ENCODE measurements at regions not wholly inside any gene's neighbourhood (a gene's known extent, or its start where the extent isn't known, plus 50 kb on each side); places are given as distances from the start of the nearest gene placed in this dataset.

DNA sequence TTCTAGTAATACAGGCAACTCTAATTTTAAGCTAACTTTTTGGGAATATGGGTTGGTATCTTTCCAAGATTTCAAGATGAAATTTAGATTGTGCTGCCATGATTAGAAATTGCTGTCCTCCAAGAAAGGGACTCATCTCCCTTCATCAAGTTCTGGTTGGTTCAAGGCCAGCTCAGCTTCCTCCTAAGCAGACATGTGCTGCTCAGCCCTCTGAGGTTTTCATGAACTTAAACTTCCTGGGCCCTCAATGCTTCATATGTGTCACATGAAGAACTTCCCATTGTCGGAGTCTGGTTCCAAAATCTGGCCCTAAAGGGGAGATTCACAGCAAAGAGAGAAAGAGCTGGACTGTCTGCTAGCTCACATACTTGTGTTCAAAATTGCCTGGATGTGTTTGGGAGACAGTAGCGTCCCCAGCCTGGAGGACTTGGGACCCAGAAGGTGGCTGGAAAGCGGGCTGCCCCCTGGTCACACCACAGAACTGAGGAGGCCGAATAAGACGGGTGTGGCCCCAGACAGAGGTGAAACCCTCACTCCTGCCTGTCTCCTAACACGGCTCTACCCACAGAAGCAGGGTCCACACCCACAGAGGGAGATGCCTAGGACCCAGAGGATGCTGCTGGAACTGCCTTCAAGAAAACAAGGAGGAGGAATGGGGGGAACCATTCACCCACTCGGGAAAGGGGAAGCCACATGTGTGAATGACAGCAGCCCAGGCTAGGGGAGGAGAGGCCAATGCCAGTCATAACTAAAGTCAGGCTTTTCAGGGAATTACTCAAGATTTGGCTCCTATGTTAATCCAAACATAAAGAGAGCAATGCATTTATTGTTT, 54.3 kb upstream of the GPR31 start:
- Mint-ChIP-seq H3K27me3 (ENCODE audit: low read depth) (peaks cover 4% of the 10 kb centered on the region; the same call in 1 of the 2 replicates), H3K27ac (no peak overlapping the region), H3K36me3 (no peaks in the 10 kb centered on the region), H3K4me1 (peaks cover 16% of the 10 kb centered on the region), H3K4me3 (no peak overlapping the region), H3K9me3 (no peaks in the 10 kb centered on the region)
- no peak for ATAC-seq
- POLR2A ChIA-PET: interaction anchor here (0.5 kb wide), 1 partner anchor 337 kb away, joined by 3 read pairs; no protein-coding TSS in a partner anchor
- DNase-seq (ENCODE audit: low spot score): no peak
- TF ChIP-seq, protein P1, sequence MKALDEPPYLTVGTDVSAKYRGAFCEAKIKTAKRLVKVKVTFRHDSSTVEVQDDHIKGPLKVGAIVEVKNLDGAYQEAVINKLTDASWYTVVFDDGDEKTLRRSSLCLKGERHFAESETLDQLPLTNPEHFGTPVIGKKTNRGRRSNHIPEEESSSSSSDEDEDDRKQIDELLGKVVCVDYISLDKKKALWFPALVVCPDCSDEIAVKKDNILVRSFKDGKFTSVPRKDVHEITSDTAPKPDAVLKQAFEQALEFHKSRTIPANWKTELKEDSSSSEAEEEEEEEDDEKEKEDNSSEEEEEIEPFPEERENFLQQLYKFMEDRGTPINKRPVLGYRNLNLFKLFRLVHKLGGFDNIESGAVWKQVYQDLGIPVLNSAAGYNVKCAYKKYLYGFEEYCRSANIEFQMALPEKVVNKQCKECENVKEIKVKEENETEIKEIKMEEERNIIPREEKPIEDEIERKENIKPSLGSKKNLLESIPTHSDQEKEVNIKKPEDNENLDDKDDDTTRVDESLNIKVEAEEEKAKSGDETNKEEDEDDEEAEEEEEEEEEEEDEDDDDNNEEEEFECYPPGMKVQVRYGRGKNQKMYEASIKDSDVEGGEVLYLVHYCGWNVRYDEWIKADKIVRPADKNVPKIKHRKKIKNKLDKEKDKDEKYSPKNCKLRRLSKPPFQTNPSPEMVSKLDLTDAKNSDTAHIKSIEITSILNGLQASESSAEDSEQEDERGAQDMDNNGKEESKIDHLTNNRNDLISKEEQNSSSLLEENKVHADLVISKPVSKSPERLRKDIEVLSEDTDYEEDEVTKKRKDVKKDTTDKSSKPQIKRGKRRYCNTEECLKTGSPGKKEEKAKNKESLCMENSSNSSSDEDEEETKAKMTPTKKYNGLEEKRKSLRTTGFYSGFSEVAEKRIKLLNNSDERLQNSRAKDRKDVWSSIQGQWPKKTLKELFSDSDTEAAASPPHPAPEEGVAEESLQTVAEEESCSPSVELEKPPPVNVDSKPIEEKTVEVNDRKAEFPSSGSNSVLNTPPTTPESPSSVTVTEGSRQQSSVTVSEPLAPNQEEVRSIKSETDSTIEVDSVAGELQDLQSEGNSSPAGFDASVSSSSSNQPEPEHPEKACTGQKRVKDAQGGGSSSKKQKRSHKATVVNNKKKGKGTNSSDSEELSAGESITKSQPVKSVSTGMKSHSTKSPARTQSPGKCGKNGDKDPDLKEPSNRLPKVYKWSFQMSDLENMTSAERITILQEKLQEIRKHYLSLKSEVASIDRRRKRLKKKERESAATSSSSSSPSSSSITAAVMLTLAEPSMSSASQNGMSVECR (CRISPR knock-in tag; IDR thresholded peaks at IDR 0.05; ENCODE audit: borderline replicate concordance): no peak
- TF ChIP-seq, protein P2, sequence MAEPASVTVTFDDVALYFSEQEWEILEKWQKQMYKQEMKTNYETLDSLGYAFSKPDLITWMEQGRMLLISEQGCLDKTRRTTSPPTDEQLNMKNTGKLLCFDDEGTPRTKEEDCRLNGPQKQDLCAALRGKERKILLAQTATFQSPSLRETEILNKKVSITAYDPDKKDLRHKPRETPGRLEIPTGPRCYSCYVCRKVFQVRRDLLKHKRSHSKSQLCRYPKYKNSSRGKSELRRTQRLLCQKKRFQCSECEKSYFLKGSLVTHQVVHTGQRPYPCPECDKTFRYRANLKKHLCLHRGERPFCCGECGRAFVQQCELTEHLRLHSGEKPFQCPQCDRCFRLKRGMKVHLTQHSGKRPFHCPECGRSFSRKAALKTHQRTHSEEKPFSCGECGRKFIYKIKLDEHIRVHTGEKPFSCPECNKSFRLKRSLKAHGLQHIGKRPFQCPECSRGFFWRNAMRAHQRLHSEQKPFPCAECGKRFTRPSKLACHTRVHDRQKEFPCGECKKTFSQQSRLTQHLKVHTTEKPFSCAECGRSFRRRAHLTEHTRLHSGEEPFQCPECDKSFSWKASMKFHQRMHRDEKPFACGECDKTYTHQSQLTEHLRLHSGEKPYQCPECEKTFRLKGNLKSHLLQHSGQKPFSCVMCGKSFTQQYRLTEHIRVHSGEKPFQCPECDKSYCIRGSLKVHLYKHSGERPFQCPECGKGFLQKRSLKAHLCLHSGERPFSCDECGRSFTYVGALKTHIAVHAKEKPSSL (CRISPR knock-in tag; conservative IDR thresholded peaks at IDR 0.05): no peak
- TF ChIP-seq FOXJ3 (CRISPR knock-in tag; IDR thresholded peaks at IDR 0.05; ENCODE audit: borderline replicate concordance) (no peak), EMX1 (CRISPR knock-in tag; IDR thresholded peaks at IDR 0.05) (no peak), NFATC4 (CRISPR knock-in tag; IDR thresholded peaks at IDR 0.05) (no peak), ZNF671 (CRISPR knock-in tag; IDR thresholded peaks at IDR 0.05) (no peak), FOXP1 (CRISPR knock-in tag; IDR thresholded peaks at IDR 0.05; ENCODE audit: borderline replicate concordance) (no peak), TCF7 (CRISPR knock-in tag; IDR thresholded peaks at IDR 0.05; ENCODE audit: low read depth) (no peak)
- TF ChIP-seq, protein P3, sequence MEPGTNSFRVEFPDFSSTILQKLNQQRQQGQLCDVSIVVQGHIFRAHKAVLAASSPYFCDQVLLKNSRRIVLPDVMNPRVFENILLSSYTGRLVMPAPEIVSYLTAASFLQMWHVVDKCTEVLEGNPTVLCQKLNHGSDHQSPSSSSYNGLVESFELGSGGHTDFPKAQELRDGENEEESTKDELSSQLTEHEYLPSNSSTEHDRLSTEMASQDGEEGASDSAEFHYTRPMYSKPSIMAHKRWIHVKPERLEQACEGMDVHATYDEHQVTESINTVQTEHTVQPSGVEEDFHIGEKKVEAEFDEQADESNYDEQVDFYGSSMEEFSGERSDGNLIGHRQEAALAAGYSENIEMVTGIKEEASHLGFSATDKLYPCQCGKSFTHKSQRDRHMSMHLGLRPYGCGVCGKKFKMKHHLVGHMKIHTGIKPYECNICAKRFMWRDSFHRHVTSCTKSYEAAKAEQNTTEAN (CRISPR knock-in tag; IDR thresholded peaks at IDR 0.05): no peak
- TF ChIP-seq, protein P4, sequence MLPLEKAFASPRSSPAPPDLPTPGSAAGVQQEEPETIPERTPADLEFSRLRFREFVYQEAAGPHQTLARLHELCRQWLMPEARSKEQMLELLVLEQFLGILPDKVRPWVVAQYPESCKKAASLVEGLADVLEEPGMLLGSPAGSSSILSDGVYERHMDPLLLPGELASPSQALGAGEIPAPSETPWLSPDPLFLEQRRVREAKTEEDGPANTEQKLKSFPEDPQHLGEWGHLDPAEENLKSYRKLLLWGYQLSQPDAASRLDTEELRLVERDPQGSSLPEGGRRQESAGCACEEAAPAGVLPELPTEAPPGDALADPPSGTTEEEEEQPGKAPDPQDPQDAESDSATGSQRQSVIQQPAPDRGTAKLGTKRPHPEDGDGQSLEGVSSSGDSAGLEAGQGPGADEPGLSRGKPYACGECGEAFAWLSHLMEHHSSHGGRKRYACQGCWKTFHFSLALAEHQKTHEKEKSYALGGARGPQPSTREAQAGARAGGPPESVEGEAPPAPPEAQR (CRISPR knock-in tag; IDR thresholded peaks at IDR 0.05): no peak
- TF ChIP-seq, protein P5, sequence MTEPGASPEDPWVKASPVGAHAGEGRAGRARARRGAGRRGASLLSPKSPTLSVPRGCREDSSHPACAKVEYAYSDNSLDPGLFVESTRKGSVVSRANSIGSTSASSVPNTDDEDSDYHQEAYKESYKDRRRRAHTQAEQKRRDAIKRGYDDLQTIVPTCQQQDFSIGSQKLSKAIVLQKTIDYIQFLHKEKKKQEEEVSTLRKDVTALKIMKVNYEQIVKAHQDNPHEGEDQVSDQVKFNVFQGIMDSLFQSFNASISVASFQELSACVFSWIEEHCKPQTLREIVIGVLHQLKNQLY (CRISPR knock-in tag; IDR thresholded peaks at IDR 0.05): no peak
- CTCF ChIA-PET: interaction anchor here (0.6 kb wide), 2 partner anchors 49 to 131 kb away, joined by 3 read pairs; no protein-coding TSS in a partner anchor

DNA sequence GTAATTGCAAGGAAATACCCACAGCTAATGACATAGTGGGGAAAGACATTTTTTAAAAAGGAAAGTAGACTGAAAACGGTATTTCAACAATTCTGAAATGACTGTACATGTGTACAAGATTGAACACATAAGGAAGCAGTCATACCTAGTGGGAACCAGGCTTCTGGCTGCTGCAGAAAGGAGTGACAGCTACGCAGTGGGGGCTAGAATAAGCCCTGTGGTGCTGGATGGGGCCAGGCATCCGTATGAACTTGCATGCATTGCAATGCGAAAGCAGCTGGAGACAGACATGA, 54.9 kb upstream of the GPR31 start:
- CTCF ChIA-PET: interaction anchor here (0.6 kb wide), 1 partner anchor 50 kb away, joined by 3 read pairs; no protein-coding TSS in a partner anchor
- no peak for ATAC-seq
- Mint-ChIP-seq H3K27me3 (ENCODE audit: low read depth) (peaks cover 5% of the 10 kb centered on the region; the same call in 1 of the 2 replicates), H3K36me3 (no peaks in the 10 kb centered on the region), H3K4me3 (no peak overlapping the region), H3K9me3 (no peaks in the 10 kb centered on the region), H3K27ac (no peak overlapping the region), H3K4me1 (peaks cover 15% of the 10 kb centered on the region)
- POLR2A ChIA-PET: interaction anchor here (0.5 kb wide), 1 partner anchor 338 kb away, joined by 3 read pairs; no protein-coding TSS in a partner anchor
- no peak for DNase-seq (ENCODE audit: low spot score)
- TF ChIP-seq ETV6 (CRISPR knock-in tag; IDR thresholded peaks at IDR 0.05): no peak
- TF ChIP-seq, protein P6, sequence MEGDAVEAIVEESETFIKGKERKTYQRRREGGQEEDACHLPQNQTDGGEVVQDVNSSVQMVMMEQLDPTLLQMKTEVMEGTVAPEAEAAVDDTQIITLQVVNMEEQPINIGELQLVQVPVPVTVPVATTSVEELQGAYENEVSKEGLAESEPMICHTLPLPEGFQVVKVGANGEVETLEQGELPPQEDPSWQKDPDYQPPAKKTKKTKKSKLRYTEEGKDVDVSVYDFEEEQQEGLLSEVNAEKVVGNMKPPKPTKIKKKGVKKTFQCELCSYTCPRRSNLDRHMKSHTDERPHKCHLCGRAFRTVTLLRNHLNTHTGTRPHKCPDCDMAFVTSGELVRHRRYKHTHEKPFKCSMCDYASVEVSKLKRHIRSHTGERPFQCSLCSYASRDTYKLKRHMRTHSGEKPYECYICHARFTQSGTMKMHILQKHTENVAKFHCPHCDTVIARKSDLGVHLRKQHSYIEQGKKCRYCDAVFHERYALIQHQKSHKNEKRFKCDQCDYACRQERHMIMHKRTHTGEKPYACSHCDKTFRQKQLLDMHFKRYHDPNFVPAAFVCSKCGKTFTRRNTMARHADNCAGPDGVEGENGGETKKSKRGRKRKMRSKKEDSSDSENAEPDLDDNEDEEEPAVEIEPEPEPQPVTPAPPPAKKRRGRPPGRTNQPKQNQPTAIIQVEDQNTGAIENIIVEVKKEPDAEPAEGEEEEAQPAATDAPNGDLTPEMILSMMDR (IDR thresholded peaks at IDR 0.05): no peak
- no peak for TF ChIP-seq GRHL2 (CRISPR knock-in tag; IDR thresholded peaks at IDR 0.05; ENCODE audit: insufficient replicate concordance, severe bottlenecking)
- TF ChIP-seq GTF2I (CRISPR knock-in tag; conservative IDR thresholded peaks at IDR 0.05): no peak
- TF ChIP-seq FOXP1 (CRISPR knock-in tag; IDR thresholded peaks at IDR 0.05; ENCODE audit: borderline replicate concordance): no peak
- no peak for TF ChIP-seq NFATC4 (CRISPR knock-in tag; IDR thresholded peaks at IDR 0.05)
- TF ChIP-seq HMGA2 (CRISPR knock-in tag; IDR thresholded peaks at IDR 0.05): no peak
- no peak for TF ChIP-seq ZNF396 (CRISPR knock-in tag; IDR thresholded peaks at IDR 0.05; ENCODE audit: borderline replicate concordance)
- TF ChIP-seq EMX1 (CRISPR knock-in tag; IDR thresholded peaks at IDR 0.05): no peak
- no peak for TF ChIP-seq OVOL2 (CRISPR knock-in tag; IDR thresholded peaks at IDR 0.05; ENCODE audit: borderline replicate concordance)
- TF ChIP-seq ZNF671 (CRISPR knock-in tag; IDR thresholded peaks at IDR 0.05): no peak
- TF ChIP-seq, protein P2 (CRISPR knock-in tag; conservative IDR thresholded peaks at IDR 0.05): no peak
